GM23248 (cell line): ENCODE measurements at regions not wholly inside any gene's neighbourhood (a gene's known extent, or its start where the extent isn't known, plus 50 kb on each side); places are given as distances from the start of the nearest gene placed in this dataset.

ENCODE experiments used
- DNase-seq: peaks from one replicate; pipeline ENCODE4 v3.0.0-alpha.2; 2015
- H2AFZ ChIP-seq: fragments of 200-600 bp; sonication (generic); 2 replicates; pipeline ENCODE4 v1.6.1; 2016; ENCODE audit warnings: antibody characterized with exemption
- H3F3A ChIP-seq: fragments of 200-600 bp; sonication (generic); 2 replicates; pipeline ENCODE4 v1.6.1; 2016; ENCODE audit warnings: mild to moderate bottlenecking, antibody characterized with exemption, mixed run types; ENCODE audit not compliant: insufficient read depth
- H3K27ac ChIP-seq: fragments of 200-600 bp; sonication (generic); 2 replicates; pipeline ENCODE4 v1.5.1; 2016; ENCODE audit warnings: mild to moderate bottlenecking
- H3K27me3 ChIP-seq: fragments of 200-600 bp; sonication (generic); replicated peaks from 2 replicates; pipeline ENCODE4 v1.6.1; 2016; ENCODE audit warnings: mild to moderate bottlenecking; ENCODE audit not compliant: insufficient read depth
- H3K36me3 ChIP-seq: fragments of 200-600 bp; sonication (generic); 2 replicates; pipeline ENCODE4 v1.6.1; 2016; ENCODE audit warnings: low read depth, mild to moderate bottlenecking
- H3K4me1 ChIP-seq: fragments of 200-600 bp; sonication (generic); 2 replicates; pipeline ENCODE4 v1.6.1; 2016; ENCODE audit warnings: mild to moderate bottlenecking; ENCODE audit not compliant: insufficient read depth
- H3K4me2 ChIP-seq: fragments of 200-600 bp; sonication (generic); one replicate; pipeline ENCODE4 v1.6.1; 2016; ENCODE audit warnings: mild to moderate bottlenecking; ENCODE audit not compliant: unreplicated experiment
- H3K4me3 ChIP-seq: fragments of 200-600 bp; sonication (generic); 2 replicates; pipeline ENCODE4 v1.5.1; 2016; ENCODE audit warnings: mild to moderate bottlenecking
- H3K79me2 ChIP-seq: fragments of 200-600 bp; sonication (generic); 2 replicates; pipeline ENCODE4 v1.6.1; 2016; ENCODE audit warnings: mild to moderate bottlenecking; ENCODE audit not compliant: insufficient read depth
- H3K9ac ChIP-seq: fragments of 200-600 bp; sonication (generic); 2 replicates; pipeline ENCODE4 v1.6.1; 2016; ENCODE audit warnings: mild to moderate bottlenecking
- H3K9me2 ChIP-seq: fragments of 200-600 bp; sonication (generic); 2 replicates; pipeline ENCODE4 v1.6.1; 2016; ENCODE audit warnings: mixed run types, mild to moderate bottlenecking, moderate library complexity; ENCODE audit not compliant: insufficient read depth
- H3K9me3 ChIP-seq: fragments of 200-600 bp; sonication (generic); one replicate; pipeline ENCODE4 v1.6.1; 2017; ENCODE audit warnings: low read depth
- H4K20me1 ChIP-seq: fragments of 200-600 bp; sonication (generic); 2 replicates; pipeline ENCODE4 v1.6.0; 2016; ENCODE audit not compliant: insufficient read depth
- EZH2 ChIP-seq: fragments of 200-600 bp; sonication (generic); IDR thresholded peaks from 2 replicates; pipeline ENCODE4 v1.6.1; 2018; ENCODE audit warnings: antibody characterized with exemption, mild to moderate bottlenecking; ENCODE audit not compliant: insufficient read depth, poor library complexity, severe bottlenecking
- EZH2phosphoT487 ChIP-seq: fragments of 200-600 bp; sonication (generic); IDR thresholded peaks from 2 replicates; pipeline ENCODE4 v1.6.1; 2018; ENCODE audit warnings: antibody characterized with exemption, moderate library complexity, mild to moderate bottlenecking, low read depth; ENCODE audit not compliant: insufficient read depth
- WGBS, 2 experiments: methylation state at CpG; one replicate each; pipeline ENCODE4 v1.1.6; 2015 to 2017; ENCODE audit warnings: low lambda C conversion rate in 2 of 2, low coverage in 1 of 2; ENCODE audit errors: missing lambda C conversion rate in 2 of 2; 5-methylcytosine and 5-hydroxymethylcytosine counted together
- in situ Hi-C: fragments of 300-500 bp; cut with MboI; formaldehyde crosslinking; loops from 2 replicates; pipeline ENCODE4 v1.15.0; 2020

GRCh38 chr1:228999446-229000170, 264.3 kb downstream of the RHOU start:
- H3K9me2 ChIP-seq = no peaks in the 10 kb centered on the region
- H3K9ac ChIP-seq = no peak overlapping the region
- H4K20me1 ChIP-seq = no peaks in the 10 kb centered on the region
- no peak for DNase-seq
- H3K36me3 ChIP-seq = no peaks in the 10 kb centered on the region
- in situ Hi-C loops = no loop called here
- no peak overlapping the region for H3K4me3 ChIP-seq
- no peaks in the 10 kb centered on the region for H3K9me3 ChIP-seq
- no peaks in the 10 kb centered on the region for H3K79me2 ChIP-seq
- 77 to 79% methylated on average over 9 of the region's 9 CpGs for WGBS, 2 experiments
- H3K27ac ChIP-seq = no peak overlapping the region
- H3F3A ChIP-seq = no peaks in the 10 kb centered on the region
- TF ChIP-seq EZH2phosphoT487 (no peak), EZH2 (no peak)
- H3K27me3 ChIP-seq = no peaks in the 10 kb centered on the region
- H3K4me1 ChIP-seq = no peaks in the 10 kb centered on the region
- no peak overlapping the region for H2AFZ ChIP-seq
- no peak overlapping the region for H3K4me2 ChIP-seq

GRCh38 chr1:229000187-229000586, 264.9 kb downstream of the RHOU start:
- in situ Hi-C loops = no loop called here
- no peak overlapping the region for H2AFZ ChIP-seq
- no peak overlapping the region for H3K9ac ChIP-seq
- H3K27me3 ChIP-seq = no peaks in the 10 kb centered on the region
- no peak for DNase-seq
- no peak overlapping the region for H3K4me3 ChIP-seq
- H3K79me2 ChIP-seq = no peaks in the 10 kb centered on the region
- no peak for TF ChIP-seq EZH2phosphoT487
- TF ChIP-seq EZH2 = no peak
- H3F3A ChIP-seq = no peaks in the 10 kb centered on the region
- H4K20me1 ChIP-seq = no peaks in the 10 kb centered on the region
- H3K9me3 ChIP-seq = no peaks in the 10 kb centered on the region
- H3K9me2 ChIP-seq = no peaks in the 10 kb centered on the region
- H3K27ac ChIP-seq = no peak overlapping the region
- no peaks in the 10 kb centered on the region for H3K36me3 ChIP-seq
- no peaks in the 10 kb centered on the region for H3K4me1 ChIP-seq
- no peak overlapping the region for H3K4me2 ChIP-seq
- WGBS, 2 experiments = 92 to 93% methylated on average over 8 of the region's 8 CpGs

GRCh38 chr1:229001467-229002011, 266.3 kb downstream of the RHOU start:
- no peak for DNase-seq
- Histone ChIP-seq H3K9ac (no peak overlapping the region), H3K27ac (no peak overlapping the region), H3K9me3 (no peaks in the 10 kb centered on the region), H3K4me1 (no peaks in the 10 kb centered on the region), H3K36me3 (no peaks in the 10 kb centered on the region), H2AFZ (no peak overlapping the region), H3K27me3 (no peaks in the 10 kb centered on the region), H3K9me2 (no peaks in the 10 kb centered on the region), H4K20me1 (no peaks in the 10 kb centered on the region), H3K79me2 (no peaks in the 10 kb centered on the region), H3F3A (no peaks in the 10 kb centered on the region), H3K4me2 (no peak overlapping the region), H3K4me3 (no peak overlapping the region)
- in situ Hi-C loops = no loop called here
- 25 to 44% methylated on average over 1 of the region's 1 CpG for WGBS, 2 experiments
- no peak for TF ChIP-seq EZH2
- no peak for TF ChIP-seq EZH2phosphoT487

GRCh38 chr1:229002037-229002436, 266.8 kb downstream of the RHOU start:
- Histone ChIP-seq H3K27ac (no peak overlapping the region), H3F3A (no peaks in the 10 kb centered on the region), H3K4me3 (no peak overlapping the region), H3K9me2 (no peaks in the 10 kb centered on the region), H2AFZ (no peak overlapping the region), H3K4me1 (no peaks in the 10 kb centered on the region), H3K9me3 (no peaks in the 10 kb centered on the region), H3K4me2 (no peak overlapping the region), H4K20me1 (no peaks in the 10 kb centered on the region), H3K9ac (no peak overlapping the region), H3K27me3 (no peaks in the 10 kb centered on the region), H3K36me3 (no peaks in the 10 kb centered on the region), H3K79me2 (no peaks in the 10 kb centered on the region)
- TF ChIP-seq EZH2phosphoT487 (no peak), EZH2 (no peak)
- in situ Hi-C loops = no loop called here
- no peak for DNase-seq
- 77 to 79% methylated on average over 3 of the region's 3 CpGs for WGBS, 2 experiments
